Erythroblast (primary cell): ENCODE measurements at regions not wholly inside any gene's neighbourhood (a gene's known extent, or its start where the extent isn't known, plus 50 kb on each side); places are given as distances from the start of the nearest gene placed in this dataset.

Source experiments
- GATA1 ChIP-seq: IDR thresholded peaks from 2 replicates; pipeline ENCODE4 v1.6.1; 2011; ENCODE audit warnings: low read depth, mild to moderate bottlenecking, control low read depth, low read length, moderate library complexity
- POLR2A ChIP-seq: IDR thresholded peaks from 2 replicates; pipeline ENCODE4 v1.6.1; 2011; ENCODE audit warnings: mild to moderate bottlenecking, low read length

DNA sequence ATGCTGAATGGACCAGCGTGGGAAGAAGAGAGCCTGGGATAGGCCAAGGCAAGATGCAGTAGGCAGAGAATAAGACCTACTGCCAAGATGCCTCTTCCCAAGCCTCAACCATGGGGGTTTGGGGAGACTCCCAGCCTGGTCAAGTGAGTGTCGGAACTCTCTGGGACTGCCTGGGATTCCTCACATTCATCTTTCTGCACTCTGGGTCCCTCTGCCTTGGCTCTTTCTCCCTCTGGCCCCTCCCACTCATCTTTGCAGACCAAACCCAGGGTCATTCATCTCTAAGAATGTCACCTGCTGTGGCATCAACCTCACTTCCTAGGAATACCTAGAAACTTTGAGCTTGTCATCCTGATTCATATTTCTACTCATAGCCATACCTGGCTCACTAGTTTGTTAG, 211.3 kb upstream of the HNRNPA3 start:
- no peak for TF ChIP-seq POLR2A
- TF ChIP-seq GATA1: no peak
